Body of pancreas (tissue), 4 donors: ENCODE measurements at regions not wholly inside any gene's neighbourhood (a gene's known extent, or its start where the extent isn't known, plus 50 kb on each side); places are given as distances from the start of the nearest gene placed in this dataset.

Experiments used
- ATAC-seq: fragments of 150-250 bp; one replicate; pipeline ENCODE4 v1.9.1; 2016
- DNase-seq, 4 donors: peaks; one replicate each; pipeline ENCODE4 v3.0.0-alpha.2; 2019
- H3K27ac ChIP-seq, 4 donors: fragments of 200-600 bp; sonication (generic); 1 replicate in 3 of 4; 2 replicates in 1 of 4; pipeline versions ENCODE4 v1.5.1 to v1.6.1; 2016 to 2019; ENCODE audit warnings: mild to moderate bottlenecking in 1 of 4, mixed read lengths in 1 of 4, moderate library complexity in 1 of 4
- H3K27me3 ChIP-seq, 2 donors: fragments of 200-600 bp; sonication (generic); one replicate each; pipeline ENCODE4 v1.6.0; 2016; ENCODE audit warnings: mild to moderate bottlenecking in 1 of 2
- H3K36me3 ChIP-seq, 2 donors: fragments of 200-600 bp; sonication (generic); replicated peaks in 1 of 2; 2 replicates each; pipeline ENCODE4 v1.5.1; 2016; ENCODE audit warnings: low read depth in 2 of 2; ENCODE audit not compliant: insufficient read depth in 1 of 2
- H3K4me1 ChIP-seq: fragments of 200-600 bp; sonication (generic); one replicate; pipeline ENCODE4 v1.6.0; 2016
- H3K4me3 ChIP-seq, 2 donors: fragments of 200-600 bp; sonication (generic); 1 replicate in 1 of 2; 2 replicates in 1 of 2; pipeline ENCODE4 v1.5.1; 2016 to 2019
- H3K9me3 ChIP-seq, 3 donors: fragments of 200-600 bp; sonication (generic); 1 replicate in 2 of 3; 2 replicates in 1 of 3; pipeline ENCODE4 v1.5.1; 2016
- POLR2A ChIP-seq, 3 donors: fragments of 450-650 bp; IDR thresholded peaks; one replicate each; pipeline ENCODE4 v1.6.1; 2016; ENCODE audit warnings: antibody characterized with exemption in 3 of 3, mild to moderate bottlenecking in 2 of 3
- WGBS, 2 donors: methylation state at CpG; one replicate each; pipeline ENCODE4 v1.1.5; 2017; 5-methylcytosine and 5-hydroxymethylcytosine counted together
- intact Hi-C: fragments of 100-400 bp; cut with DNase I; formaldehyde crosslinking; loops from one replicate; pipeline ENCODE4 v1.15.1; 2023
- TF ChIP-seq, protein P1 (sequence below), 7 experiments: fragments of 450-650 bp in 4 of 7; fragments of 200-600 bp in 3 of 7; sonication (generic) in 3 of 7; IDR thresholded peaks; one replicate each; pipeline ENCODE4 v1.5.1; 2016 to 2019; ENCODE audit warnings: antibody characterized with exemption in 7 of 7

DNA sequence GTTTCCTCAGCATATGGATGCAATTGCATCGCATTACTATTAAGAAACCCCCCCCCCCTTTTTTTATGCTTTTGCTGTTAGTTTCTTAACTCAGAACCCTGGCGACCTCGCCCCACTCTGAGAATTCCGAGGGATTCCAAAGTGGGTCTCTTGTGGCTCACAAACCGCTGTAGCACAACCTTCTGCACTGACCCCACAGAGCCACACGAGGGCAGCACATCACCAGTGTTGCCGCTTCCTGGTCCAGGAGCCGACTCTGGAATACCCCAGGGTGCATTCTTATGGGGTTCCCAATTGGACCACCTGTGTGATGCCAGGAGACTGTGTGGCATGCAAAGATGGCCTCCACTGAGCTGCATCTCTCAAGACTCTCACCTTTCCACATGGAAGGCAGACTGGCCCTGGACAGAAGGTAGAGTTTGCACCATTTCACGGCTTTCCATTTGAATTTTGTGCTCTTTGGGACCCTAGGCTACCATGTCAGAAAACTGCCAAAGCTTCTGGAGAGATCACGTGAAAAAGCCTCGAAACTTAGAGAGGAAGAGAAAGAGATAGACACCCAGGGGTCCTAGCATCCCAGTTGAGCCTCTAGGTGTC, 432.7 kb upstream of the ASIC2 start:
- ATAC-seq, result no peak
- WGBS, 2 donors, result 14 to 19% methylated on average over 11 of the region's 11 CpGs

DNA sequence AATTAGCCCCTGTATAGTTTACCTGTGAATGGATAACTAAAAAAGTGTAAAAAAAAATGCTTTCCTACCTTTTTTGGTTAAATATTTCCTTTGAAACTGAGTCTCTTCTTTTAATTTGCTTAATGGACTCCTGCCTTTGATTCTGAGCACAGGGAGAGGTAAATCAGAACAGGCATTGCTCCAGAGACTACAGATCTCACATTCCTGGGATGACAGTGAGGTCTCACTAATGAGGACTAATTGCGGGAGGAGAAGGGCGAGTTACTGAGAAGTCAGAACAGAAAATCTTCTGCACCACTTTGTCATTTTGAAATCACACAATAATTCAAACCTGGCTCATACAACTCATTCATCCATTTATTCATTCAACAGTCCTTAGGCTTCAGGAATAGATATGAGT, 437.0 kb upstream of the ASIC2 start:
- DNase-seq (no peak), ATAC-seq (no peak)

More for the DNA sequence above, 432.7 kb upstream of the ASIC2 start:
- intact Hi-C loops, result loop anchor here (10.0 kb wide), 1 partner anchor 59 kb away; no protein-coding TSS in a partner anchor
- DNase-seq, result peak; percentile 42 to 58 (median 45)
- Histone ChIP-seq H3K4me1 (no peaks in the 10 kb centered on the region), H3K4me3 (no peak overlapping the region), H3K9me3 (no peaks in the 10 kb centered on the region), H3K27me3 (peaks cover 0 to 5% of the 10 kb centered on the region in 2 donors), H3K36me3 (no peaks in the 10 kb centered on the region), H3K27ac (no peak overlapping the region)
- TF ChIP-seq, protein P1, sequence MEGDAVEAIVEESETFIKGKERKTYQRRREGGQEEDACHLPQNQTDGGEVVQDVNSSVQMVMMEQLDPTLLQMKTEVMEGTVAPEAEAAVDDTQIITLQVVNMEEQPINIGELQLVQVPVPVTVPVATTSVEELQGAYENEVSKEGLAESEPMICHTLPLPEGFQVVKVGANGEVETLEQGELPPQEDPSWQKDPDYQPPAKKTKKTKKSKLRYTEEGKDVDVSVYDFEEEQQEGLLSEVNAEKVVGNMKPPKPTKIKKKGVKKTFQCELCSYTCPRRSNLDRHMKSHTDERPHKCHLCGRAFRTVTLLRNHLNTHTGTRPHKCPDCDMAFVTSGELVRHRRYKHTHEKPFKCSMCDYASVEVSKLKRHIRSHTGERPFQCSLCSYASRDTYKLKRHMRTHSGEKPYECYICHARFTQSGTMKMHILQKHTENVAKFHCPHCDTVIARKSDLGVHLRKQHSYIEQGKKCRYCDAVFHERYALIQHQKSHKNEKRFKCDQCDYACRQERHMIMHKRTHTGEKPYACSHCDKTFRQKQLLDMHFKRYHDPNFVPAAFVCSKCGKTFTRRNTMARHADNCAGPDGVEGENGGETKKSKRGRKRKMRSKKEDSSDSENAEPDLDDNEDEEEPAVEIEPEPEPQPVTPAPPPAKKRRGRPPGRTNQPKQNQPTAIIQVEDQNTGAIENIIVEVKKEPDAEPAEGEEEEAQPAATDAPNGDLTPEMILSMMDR (IDR thresholded peaks at IDR 0.05), result peak; percentile 51 to 59 (median 56)
- no peak for TF ChIP-seq POLR2A (IDR thresholded peaks at IDR 0.05)

DNA sequence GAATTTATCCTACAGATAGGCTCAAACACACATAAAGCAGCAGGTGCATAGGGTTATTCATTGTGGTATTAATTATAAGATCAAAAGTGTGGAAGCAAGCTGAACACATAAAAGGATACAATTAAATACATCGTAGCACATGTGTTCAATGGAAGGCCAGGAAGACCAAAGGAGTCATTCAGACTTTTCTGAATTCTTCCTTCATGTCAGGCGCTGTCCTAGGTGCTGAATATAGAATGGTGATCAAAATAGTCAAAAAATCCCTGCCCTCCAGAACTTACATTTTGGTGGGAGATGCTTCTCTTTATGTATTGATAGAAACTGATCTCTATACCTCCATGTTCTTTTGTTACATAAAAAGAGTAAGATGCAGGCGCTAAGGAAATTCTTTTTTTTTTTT, 439.0 kb upstream of the ASIC2 start:
- TF ChIP-seq, protein P1 (IDR thresholded peaks at IDR 0.05), result no peak
- TF ChIP-seq POLR2A (IDR thresholded peaks at IDR 0.05), result no peak
- Histone ChIP-seq H3K4me3 (no peak overlapping the region), H3K36me3 (no peaks in the 10 kb centered on the region), H3K9me3 (no peaks in the 10 kb centered on the region), H3K27ac (no peak overlapping the region), H3K27me3 (peaks cover 0 to 4% of the 10 kb centered on the region in 2 donors), H3K4me1 (no peaks in the 10 kb centered on the region)
- no peak for ATAC-seq
- no peak for DNase-seq
- 32 to 45% methylated on average over 3 of the region's 3 CpGs for WGBS, 2 donors
- intact Hi-C loops, result no loop called here

More for the DNA sequence above, 437.0 kb upstream of the ASIC2 start:
- no peaks in the 10 kb centered on the region for H3K4me1 ChIP-seq
- H3K27me3 ChIP-seq, result peaks cover 3 to 5% of the 10 kb centered on the region in 2 donors
- no peak for TF ChIP-seq POLR2A (IDR thresholded peaks at IDR 0.05)
- TF ChIP-seq, protein P1 (IDR thresholded peaks at IDR 0.05), result no peak
- 9 to 27% methylated on average over 2 of the region's 2 CpGs for WGBS, 2 donors
- H3K4me3 ChIP-seq, result no peak overlapping the region
- H3K36me3 ChIP-seq, result no peaks in the 10 kb centered on the region
- intact Hi-C loops, result no loop called here
- H3K9me3 ChIP-seq, result no peaks in the 10 kb centered on the region
- no peak overlapping the region for H3K27ac ChIP-seq

DNA sequence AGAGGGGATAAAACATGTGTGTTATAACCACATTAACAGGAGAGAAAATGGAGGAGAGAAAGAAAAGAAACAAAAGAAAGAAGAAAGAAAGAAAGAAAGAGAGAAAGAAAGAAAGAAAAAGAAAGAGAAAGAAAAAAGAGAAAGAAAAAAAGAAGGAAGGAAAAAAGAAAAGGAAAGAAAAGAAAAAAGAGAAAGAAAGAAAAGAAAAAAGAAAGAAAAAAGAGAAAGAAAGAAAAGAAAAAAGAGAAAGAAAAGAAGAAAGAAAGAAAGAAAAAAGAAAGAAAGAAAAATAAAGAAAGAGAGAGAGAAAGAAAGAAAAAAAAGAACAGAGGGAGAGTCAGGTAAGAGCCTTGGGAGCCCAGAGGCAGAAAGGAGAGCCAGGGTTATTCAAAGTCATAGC, 446.6 kb upstream of the ASIC2 start:
- H3K27me3 ChIP-seq, result peaks cover 0 to 4% of the 10 kb centered on the region in 2 donors
- no peak for DNase-seq
- TF ChIP-seq, protein P1 (IDR thresholded peaks at IDR 0.05), result no peak
- TF ChIP-seq POLR2A (IDR thresholded peaks at IDR 0.05), result no peak
- no peaks in the 10 kb centered on the region for H3K4me1 ChIP-seq
- intact Hi-C loops, result no loop called here
- H3K4me3 ChIP-seq, result no peak overlapping the region
- no peak overlapping the region for H3K27ac ChIP-seq
- H3K9me3 ChIP-seq, result no peaks in the 10 kb centered on the region
- H3K36me3 ChIP-seq, result no peaks in the 10 kb centered on the region
- no peak for ATAC-seq
